Activated CD4-positive, alpha-beta T cell treated with anti-CD3 and anti-CD28 coated beads, Interleukin-2, Interleukin-4, amounts not matched to agents 100 ng/mL and 50 ng/mL, durations not matched to agents 16 hours and 8 hours (primary cell): ENCODE measurements at regions not wholly inside any gene's neighbourhood (a gene's known extent, or its start where the extent isn't known, plus 50 kb on each side); places are given as distances from the start of the nearest gene placed in this dataset.

Experiments used
- DNase-seq: peaks from one replicate; pipeline ENCODE4 v3.0.0-alpha.2; 2020; ENCODE audit warnings: low spot score

DNA sequence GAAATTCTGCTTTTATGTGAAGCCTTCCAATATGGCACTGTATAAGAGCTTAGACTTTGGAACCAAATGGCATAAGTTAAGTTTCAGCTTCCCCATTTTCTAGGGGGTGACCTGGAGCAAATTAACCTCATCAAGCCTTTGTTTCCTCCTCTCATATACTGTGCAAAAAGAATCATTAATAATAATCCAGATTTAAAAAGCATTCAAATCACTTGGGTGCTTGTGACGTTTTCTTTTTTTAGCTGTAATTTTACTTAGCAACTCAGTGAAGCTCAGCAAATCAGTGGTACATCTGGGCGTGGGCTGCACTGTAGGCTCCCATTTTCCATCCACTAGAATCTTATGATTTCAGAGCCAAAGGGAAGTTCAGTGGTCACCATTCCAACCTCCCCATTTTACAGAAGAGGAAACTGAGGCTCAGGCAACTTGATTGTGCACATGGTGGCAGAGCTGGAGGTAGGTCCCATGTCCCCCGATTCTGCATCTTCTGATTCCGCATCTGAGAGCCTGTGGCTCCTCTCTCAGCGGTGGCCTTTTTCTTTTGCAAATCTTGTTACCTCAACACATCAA is 131.2 kb downstream of the SNAPC1 start:
- DNase-seq, result no peak

DNA sequence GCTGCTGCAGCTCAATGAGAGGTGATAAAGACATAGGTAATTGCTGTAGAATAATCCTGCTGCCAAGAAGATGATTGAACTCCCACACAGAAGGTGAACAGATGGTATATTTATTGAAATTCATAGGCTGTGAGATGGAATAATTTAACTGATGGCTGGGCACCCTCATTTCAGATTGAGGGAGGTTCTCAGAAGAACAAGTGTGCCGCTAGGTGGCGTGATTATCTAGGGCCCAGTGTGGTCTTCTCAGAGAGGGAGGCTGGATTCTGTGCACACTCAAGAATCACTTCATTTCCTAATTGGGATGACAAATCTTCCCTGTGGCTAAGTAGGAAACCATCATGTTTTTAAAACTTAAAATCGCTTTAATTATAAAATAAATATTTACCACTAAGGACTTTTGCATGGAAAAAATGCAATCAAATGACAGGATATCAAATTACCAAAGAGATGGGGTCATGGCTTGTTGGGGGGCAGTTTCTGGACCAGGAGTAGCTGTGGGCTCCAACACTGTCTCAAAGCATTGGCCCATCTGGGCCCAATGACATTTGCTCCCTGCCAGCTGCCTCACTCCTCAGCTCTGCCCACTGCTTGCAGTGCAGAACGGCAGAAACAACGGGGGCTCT is 132.3 kb downstream of the SNAPC1 start:
- peak; percentile 63 for DNase-seq

- DNase-seq, result no peak
Observed at GRCh38 chr14:61897300-61897699, 135.1 kb downstream of the SNAPC1 start.

DNA sequence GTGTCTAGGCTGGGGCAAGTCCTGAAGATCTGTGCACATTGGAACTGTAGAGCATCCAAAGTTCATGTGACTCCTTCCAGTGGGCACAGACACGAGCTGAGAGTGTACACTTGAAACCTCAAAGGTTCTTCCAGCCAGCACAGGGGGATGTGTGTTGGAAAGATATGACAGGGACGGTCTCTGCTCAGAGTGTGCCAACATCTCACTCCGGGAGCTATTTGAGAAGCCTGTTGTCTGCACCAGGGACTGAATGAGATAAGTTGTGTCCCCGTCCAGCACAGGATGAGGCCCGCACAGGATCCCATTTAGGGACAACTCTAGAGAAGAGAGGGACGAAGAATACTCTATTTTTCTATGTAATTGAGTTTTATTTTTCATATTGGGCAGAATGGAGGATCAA is 136.3 kb downstream of the SNAPC1 start:
- no peak for DNase-seq

DNA sequence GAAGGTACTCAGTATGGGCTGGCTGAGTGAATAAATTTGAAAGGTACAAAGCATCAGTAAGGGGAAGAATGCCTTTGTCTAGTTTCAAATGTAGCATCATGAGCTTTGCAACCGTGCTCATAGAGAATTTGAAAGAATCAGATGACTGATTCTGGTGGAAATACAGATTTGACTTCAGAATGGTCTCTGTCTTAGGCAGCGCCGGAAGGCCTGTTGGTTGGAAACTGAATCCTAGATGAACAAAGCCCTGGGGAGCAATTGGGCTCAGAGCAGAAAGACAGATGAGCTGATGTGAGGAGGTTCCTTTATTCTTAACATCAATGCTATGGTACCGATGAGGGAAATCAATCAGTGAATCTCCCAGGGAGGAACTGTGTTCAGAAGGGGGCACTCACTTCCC is 137.3 kb downstream of the SNAPC1 start:
- DNase-seq, result no peak

GRCh38 chr14:61904946-61905345 is 142.7 kb downstream of the SNAPC1 start:
- no peak for DNase-seq

DNA sequence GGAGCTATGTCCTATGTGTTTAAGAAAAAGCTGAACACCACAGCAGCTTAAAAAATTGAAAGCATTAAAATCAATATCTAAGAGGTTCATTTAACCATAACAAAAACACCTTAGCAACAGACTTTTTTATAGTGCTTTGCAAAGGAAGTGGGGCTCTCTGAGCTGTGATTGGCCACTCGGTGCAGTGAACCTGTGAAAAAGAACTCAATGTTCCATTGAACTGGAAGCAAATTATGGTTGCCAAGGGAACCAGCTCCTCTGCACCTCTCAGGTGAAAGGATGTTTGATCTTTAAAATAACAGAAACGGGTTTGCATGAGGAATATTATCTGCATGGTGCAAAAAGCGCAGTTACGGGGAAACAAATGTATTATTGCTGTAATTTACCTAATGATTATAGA is 149.4 kb downstream of the SNAPC1 start:
- DNase-seq, result no peak

- no peak for DNase-seq
Observed at GRCh38 chr14:61918998-61919397, 156.8 kb downstream of the SNAPC1 start.

GRCh38 chr14:61923348-61923747 is 161.1 kb downstream of the SNAPC1 start:
- peak; percentile 1 for DNase-seq

- peak; percentile 6 for DNase-seq
Observed at GRCh38 chr14:61925043-61925442, 162.8 kb downstream of the SNAPC1 start.

DNA sequence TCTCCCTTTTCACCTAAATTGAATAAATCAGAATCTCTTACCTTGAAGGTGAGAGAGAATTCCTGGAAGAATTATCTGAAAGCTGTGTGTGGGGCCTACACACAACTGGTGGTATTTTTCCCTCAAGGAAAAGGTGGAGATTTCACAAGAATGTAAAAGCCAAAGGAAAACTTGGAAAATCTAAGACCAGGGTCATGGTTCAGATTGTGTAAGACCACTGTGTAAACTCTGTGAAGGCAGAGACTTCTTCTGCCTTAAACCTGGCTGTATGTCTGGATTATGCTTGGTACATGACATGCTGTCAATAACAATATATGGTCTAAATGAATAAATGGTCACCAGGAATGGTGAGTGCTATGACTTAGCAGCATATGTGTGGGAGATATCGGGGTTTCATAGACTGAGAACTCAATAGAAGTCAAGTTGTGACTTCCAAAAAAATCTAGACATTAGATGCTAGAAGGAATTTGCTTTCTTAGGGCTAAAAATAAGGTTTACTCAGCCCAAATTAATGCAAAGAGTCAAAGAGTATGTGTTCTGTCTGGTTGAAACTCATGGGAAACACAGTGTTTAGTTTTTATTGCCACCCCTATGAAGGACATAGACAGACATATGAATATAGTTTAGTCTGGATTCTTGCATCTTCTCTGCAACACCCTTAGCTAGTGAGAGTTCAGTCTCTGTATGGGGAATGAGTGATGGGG is 163.7 kb downstream of the SNAPC1 start:
- no peak for DNase-seq

- no peak for DNase-seq
Observed at GRCh38 chr14:61927060-61927459, 164.8 kb downstream of the SNAPC1 start.

DNA sequence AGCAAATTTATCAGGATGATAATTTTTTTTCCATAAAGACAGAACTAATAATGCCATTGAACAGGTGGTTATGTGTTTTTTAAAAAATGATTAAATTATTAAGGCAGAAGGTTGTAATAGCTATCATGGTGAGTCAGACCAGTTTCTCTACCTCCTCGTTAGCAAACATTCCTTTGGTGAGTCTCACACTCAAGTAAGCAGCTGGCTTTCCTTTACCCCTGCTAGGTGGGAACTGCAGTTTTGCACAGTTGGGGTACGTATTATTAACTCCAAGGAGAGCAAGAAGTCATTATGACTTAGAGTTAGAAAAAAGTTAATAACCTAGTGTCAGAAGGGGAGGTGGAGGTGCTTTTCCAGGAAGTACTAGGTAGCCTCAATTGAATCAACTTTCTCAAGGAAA is 165.3 kb downstream of the SNAPC1 start:
- no peak for DNase-seq

DNA sequence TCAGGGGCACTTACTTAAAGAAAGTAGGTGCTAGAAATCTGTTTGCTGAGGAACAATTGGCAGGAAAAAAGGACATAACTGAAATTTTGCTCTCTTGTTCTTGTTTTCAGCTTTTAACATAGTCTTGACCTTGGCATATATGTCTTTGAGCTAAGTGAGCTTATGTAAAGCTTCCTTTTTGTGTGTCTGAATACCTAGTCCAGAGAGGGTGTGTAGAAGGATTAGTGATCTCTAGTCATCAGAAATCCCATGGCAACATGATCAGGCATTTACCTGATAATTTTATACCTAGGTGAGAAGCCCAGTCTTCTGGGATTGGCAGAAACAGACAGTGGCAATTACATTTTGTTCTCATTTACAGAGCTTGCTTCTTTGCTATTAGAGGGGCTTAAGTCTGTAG is 166.1 kb downstream of the SNAPC1 start:
- no peak for DNase-seq

- DNase-seq, result no peak
Observed at GRCh38 chr14:61928701-61929100, 166.5 kb downstream of the SNAPC1 start.

- DNase-seq, result no peak
Observed at GRCh38 chr14:61929651-61930050, 167.4 kb downstream of the SNAPC1 start.

- no peak for DNase-seq
Observed at GRCh38 chr14:61930101-61930857, 168.1 kb downstream of the SNAPC1 start.

- DNase-seq, result no peak
Observed at GRCh38 chr14:61932974-61933373, 170.8 kb downstream of the SNAPC1 start.

- DNase-seq, result peak; percentile 55
Observed at GRCh38 chr14:61934385-61934784, 172.2 kb downstream of the SNAPC1 start.

DNA sequence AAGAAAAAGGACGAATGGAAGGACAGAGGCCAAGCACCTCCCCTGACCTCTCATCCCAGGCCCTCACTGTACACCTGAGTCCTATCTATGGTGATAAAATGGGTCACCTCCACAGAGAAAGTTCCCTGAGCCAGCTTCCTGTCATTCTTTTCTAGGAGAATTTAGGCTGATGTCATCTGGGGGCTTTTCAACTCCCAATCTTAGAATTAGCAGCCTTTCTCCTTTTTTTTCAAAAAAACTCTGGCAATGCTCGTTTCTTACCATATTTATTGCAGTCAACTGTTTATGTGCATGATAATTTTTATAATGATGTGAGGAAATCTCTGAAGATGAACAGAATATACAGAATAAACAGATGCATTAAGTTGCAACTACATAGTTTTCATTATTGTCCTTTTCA is 177.6 kb downstream of the SNAPC1 start:
- no peak for DNase-seq

GRCh38 chr14:61940666-61941420 is 178.6 kb downstream of the SNAPC1 start:
- no peak for DNase-seq
